OCI-M1 (cell line): ENCODE measurements at regions not wholly inside any gene's neighbourhood (a gene's known extent, or its start where the extent isn't known, plus 50 kb on each side); places are given as distances from the start of the nearest gene placed in this dataset.
"Not testable (repeated sequence)": the region's sequence is repeated elsewhere in the genome, so short reads cannot be mapped to it uniquely, and the experiment has no call there.

Experiments used
- DNase-seq: peaks from one replicate; lab custom pipeline; 2025; lab: John Stamatoyannopoulos, UW

DNA sequence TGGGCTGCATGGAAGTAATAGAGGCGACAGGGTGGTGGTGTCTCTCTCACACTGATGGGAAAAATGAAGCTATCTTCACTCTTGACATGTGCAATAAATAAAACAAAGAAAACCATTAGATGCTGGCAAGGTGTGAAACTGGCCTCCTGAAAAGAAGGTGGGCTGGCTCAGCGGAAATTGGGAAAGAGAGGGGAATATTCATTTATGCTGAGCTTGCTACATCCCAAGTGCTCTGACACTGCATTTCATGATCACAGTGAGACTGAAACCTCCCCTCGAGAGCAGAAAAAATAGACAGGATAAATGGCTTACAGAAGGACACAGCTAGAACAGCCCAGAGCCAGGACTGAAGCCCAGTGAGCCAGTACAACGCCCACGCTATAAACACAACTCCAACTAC lies 112.1 kb upstream of the SMLR1 start:
- no peak for DNase-seq

DNA sequence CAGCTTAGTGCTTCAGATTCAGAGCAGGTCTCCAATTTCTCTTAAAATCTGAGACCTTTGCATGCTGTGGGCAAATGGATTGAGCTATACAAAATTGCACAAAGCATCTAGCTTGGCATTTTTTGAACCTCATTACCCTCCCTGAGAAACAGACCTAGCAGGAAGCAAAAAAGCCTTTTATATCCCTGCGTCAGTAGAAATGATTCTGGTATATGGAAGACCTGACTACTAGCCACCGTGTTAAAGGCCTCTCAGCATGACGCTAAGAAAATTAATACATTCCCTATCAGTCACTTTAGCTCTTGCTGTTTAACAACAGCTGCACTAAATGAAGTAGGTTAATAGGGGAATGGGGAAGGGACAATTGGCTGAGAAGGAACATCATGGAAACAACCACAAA lies 110.7 kb upstream of the SMLR1 start:
- DNase-seq, result no peak

DNA sequence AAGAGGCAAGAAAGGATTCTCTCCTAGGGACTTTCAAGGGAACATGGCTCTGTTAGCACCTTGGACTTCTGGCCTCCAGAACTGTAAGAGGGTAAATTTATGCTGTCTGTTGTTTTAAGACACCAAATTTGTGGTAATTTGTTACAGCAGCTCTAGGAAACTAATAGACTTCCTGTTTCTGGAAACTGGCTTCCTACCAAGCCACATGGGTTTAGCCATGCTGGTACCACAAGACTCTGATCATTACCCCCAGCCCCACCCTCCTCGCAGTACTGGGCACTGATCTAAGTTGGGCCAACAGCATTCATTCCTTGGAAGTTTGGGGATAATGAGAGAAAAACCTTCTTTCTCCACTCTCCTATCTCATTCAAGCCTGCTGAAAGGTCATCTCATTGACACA lies 109.5 kb upstream of the SMLR1 start:
- DNase-seq, result peak; percentile 69

DNA sequence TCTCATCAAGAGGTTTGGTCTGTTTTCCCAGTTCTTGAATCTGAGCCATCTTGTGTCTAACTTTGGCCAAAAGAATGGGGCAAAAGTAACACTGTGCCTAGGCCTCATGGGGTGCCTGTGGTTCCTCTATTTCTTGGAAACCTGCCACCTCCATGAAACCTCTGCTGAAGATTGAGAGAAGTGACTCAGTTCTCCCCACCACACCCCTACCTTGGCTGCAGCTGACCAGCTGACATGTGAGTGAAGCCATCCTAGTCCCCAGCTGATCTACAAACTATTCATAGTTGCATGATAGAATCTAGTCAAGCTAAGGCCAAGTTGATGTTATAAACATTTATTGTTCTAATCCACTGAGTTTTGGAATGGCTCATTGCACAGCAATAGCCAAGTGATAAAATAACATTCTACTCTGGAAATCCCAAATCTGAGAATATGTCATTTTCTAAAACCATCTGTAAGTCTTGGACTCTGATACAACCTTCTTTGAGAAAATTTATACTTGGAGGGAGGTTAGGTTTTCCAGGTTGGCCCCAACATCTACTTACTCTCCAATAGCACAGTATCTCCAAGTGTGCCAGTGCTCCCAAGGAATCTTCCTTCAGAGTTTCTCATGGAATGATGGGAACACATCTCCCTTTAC lies 107.0 kb upstream of the SMLR1 start:
- no peak for DNase-seq

DNA sequence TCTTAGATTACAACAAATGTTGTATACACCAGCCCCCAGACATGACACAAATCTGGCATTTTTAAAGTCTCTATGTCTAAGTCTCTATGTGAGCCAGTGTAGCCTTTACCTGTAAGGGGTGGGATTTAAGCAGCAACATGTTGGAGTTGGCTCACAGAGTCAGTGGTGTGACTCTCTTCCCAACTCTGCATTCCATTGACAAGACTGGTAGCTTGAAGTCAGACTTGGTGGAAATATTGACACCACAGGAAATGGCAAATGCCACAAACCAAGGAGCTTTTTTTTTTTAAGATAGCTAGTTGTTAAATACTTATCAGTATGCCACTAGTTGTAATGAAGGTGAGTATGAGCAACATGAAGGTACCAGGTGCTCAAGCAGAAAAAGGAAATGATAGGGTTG lies 103.1 kb upstream of the SMLR1 start:
- no peak for DNase-seq

DNA sequence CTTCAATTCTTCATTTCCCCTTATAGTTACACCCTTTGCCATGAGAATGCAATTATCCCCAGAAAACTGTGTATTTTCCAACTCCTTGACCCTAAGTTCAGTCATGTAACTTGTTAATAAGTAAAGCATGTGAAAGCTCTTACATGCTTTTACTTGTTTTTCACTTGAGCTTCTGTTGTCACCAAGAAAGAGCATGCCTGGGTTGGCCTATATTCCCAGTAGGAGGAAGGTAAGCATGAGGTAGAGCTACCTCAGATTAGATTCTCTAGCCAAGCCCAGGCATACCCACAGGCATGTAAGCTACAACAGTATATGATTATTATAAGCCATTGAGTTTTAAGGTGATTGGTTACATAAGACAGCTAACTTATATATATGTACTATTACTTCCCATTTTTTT lies 101.7 kb upstream of the SMLR1 start:
- DNase-seq, result no peak

DNA sequence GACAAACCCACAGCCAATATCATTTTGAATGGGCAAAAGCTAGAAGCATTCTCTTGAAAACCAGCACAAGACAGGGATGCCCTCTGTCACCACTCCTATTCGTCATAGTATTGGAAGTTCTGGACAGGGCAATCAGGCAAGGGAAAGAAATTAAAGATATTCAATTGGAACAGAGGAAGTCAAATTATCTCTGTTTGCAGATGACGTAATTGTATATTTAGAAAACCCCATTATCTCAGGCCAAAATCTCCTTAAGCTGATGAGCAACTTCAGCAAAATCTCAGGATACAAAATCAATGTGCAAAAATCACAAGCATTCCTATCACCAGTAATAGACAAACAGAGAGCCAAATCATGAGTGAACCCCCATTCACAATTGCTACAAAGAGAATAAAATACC lies 99.1 kb upstream of the SMLR1 start:
- DNase-seq, result not testable (repeated sequence)

DNA sequence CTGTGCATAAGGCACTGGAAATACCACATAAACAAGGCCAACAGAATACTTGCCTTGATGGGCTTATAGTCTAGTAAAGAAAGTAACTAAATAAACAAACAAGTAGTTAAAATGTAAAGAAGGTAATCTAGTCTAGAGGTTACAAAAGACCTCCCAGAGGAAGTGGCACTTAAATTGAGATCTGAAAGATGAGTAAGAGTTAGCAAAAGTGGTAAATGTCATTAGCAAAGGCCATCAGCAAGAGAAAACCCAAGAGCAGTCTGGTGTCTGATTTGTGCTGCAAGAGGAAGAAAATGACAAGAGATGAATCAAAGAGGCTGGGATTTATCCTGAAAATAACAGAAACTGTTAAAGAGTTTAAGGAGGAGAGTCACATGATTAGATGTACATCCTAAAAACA lies 96.6 kb upstream of the SMLR1 start:
- DNase-seq, result no peak

DNA sequence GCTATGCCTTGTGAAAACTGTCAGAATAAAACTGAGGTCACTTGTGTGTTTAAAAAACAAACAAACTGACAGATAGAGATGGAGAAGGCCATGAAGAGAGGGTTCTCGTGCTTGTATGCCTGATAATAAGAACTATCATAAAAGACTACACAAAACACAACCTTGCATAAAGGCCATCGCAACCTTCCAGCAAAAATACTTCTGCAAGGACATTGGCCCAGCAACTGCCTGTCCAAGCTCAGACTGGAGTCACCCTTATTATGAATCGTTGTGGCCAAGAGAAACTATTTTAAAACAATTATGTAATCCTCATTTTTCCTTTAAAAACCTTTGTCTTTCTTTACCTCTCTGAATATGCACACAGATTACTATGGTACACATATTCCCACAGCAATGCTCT lies 93.0 kb upstream of the SMLR1 start:
- DNase-seq, result no peak

DNA sequence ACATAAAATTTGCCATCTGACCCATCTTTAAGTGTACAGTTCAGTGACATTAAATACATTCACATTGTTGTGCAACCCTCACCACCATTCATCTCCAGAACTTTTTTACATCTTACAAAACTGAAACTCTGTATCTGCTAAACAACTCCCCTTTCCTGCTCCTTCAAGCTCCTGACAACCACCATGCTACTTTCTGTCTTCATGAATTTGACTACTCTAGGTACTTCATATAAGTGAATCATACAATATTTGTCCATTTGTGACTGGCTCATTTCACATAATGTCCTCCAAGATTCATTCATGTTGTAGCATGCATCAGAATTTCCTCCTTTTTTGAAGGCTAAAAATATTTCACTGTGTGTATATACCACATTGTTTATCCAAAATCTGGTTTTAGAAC lies 86.9 kb upstream of the SMLR1 start:
- no peak for DNase-seq

DNA sequence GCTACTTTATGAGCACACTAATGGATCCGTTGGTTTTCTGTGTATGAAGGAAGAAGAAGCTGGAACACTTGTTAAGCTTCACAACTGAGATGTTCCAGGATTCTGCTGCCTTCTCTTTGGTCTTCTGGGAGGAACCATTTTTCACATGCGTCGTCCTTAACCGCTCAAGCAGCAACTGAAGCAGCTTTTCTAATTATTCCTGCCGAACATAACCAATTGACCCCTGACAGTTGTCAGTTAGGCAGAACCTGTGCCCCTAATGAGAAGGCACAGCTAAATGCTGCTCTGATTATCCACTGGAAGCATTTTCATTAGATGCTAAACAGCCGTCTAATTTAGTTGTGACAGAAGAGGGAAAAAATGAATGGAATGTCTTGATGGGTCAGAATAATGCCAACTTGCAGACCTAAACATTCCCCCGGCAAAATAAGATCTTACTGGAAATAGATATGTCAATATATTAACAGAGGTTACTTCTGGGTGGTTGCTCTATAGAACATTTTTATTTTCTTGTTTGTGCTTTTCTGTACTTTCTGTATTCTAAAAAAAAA lies 85.0 kb upstream of the SMLR1 start:
- DNase-seq, result no peak

DNA sequence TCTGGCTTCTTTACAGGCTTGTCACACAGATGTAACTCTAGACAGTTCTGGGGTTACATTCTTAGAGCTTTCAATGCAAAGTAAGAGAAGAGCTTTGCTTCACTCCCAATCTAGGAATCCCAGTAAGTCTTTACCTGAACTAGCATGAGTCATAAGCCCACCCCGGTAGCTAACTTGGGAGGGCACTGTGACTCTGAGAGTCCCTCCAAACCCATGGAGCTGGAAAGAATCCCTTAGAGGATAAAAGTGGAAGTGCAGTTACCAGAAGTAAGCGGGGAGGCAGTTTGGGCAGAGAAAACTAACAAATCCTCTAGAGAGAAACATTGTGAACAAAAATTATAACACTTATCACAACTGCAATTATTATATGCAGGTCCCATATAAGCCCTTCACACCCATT lies 84.0 kb upstream of the SMLR1 start:
- no peak for DNase-seq

DNA sequence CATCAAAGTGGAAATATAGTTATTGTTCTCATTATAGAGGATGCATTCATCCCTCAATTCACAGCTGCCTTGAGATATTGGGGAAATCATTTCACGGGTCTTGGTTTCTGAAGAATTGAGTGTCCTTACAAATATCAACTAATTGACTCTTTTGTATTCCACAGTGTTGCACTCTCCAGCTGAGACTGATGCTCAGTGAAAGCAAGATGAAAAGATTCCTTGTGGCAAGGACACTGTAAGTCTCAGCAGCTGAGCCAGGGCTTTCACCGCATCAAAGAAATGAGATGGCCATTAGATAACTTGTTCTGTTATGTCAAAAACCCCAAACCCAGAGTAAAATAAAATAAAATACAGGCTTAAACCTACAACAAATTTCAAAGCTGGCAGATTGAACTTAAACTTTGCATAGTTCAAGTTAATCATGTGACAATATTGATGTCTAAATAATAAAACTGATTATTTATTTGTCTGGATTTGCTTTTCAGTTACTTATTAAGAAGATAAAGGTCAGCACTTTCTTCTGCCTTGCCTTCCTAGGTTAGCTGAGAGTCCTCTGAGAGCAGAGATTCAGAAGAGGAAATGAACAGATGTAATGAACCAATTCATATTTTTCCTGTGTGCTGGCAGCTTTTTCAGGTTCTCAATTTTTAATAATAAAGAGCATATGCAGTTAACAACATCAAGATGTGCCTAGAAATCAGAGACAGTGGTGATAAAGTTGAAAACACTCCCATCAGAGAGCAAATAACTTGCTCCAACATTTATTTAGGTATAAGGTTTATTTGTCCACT lies 82.4 kb upstream of the SMLR1 start:
- no peak for DNase-seq

DNA sequence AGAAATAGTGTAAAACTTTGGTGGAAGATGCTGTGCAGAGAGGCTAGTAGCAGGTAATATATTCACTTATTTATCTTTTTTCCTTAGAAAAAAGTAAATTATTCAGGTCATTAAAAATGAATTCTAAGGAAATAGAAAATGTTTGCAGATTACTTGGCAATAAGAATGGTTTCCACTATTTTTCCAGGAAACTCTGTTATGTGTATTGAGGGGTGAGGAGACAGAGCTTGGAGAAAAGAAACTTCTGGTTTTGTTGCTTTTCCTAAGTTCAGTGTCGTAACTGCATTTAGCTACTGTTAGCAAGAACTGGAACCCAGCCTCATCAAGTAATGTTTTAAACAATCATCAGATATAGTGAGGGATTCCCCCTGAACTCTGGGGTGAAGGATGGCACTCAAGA lies 79.2 kb upstream of the SMLR1 start:
- DNase-seq, result no peak

DNA sequence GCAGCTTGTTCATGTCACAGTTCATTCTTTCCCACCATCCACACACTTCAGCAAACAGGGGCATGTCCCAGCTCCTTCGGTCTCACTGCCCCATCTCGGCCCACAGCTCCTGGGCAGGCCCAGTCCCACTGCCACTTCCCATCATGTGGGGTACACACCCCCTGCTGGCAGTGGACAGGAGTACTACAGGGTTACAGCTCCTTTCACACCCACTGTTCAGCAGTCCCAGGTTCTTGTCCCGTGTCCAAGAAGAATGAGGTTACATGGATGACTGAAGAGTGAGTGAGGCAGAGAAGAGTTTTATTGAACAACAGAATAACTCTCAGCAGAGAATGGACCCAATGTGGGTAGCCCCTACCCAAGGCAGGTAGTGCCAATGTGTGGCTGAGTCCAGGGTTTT lies 77.8 kb upstream of the SMLR1 start:
- peak; percentile 18 for DNase-seq

DNA sequence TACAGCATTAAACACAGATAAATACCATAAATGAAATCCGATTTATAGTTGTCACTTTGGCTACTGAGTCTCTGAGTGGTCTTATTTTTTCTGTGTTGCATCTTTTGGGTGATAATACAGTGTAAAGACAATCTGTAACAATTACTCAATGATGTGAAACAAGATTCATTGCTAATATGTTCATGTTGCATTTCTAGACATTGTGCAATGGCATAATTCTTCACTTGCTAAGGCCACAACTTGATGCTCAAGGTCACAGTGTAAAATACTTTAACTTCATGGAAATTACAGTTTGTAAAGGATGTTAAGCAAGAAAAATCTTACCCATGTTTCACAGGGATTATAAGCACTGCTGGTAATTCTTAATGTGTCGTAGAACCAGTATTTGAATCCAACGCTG lies 74.9 kb upstream of the SMLR1 start:
- DNase-seq, result no peak

DNA sequence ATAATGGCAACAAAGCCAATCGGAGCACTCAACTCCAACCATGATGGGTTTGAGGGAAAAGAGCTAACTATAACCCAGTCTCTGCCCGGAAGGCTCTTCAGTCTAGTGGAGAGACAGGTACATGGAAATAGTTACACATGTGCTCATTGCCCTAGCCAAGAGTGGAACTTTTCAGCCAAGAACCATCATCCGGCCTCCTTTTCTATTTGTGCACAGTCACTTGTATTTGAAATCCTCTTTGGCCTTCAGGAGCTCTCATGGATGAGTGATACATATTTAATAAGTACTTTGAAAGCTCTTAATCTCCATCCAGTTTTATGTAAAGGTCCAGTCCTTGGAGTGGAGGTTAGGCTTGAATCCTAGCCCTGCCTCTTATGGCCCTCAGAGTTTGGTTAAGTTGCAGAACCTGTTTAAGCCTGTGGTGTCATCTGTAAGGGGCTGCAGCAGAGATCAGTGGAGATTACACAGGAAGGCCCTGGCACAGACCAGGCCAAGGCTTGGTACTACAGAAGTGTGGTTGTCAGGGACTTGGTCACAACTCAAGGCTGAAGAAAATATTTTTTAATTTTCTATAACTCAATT lies 72.3 kb upstream of the SMLR1 start:
- no peak for DNase-seq

DNA sequence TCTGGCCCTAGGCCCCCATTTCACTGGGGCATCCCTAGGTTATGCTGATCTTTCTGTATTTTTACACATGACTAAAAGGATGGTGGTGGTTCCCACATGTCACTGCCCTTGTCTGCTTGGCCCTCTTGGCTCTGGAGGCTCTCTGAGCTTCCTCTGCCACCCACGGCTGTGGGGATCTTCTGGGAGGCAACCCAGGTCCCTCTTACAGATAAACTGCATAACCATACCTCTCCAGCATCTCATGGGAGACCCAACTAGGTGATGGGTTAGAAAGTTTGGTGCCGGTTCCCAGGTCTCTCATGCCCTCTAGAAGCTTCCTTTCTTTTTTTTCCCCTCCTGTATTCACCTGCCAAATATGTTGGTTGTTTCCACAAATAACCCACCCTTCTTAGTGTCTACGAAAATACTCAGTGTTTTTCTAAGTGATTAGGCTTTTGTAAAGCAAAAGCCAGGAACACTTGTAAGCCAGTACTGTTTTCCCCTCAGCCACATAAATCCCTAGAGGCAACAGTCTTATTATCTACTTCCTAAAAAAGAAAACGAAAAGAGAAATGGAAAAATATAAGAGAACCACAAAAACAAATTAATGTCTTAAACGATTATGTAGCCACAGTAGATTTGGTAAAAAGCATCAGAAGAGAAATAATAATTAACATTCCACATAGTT lies 71.7 kb upstream of the SMLR1 start:
- DNase-seq, result no peak

DNA sequence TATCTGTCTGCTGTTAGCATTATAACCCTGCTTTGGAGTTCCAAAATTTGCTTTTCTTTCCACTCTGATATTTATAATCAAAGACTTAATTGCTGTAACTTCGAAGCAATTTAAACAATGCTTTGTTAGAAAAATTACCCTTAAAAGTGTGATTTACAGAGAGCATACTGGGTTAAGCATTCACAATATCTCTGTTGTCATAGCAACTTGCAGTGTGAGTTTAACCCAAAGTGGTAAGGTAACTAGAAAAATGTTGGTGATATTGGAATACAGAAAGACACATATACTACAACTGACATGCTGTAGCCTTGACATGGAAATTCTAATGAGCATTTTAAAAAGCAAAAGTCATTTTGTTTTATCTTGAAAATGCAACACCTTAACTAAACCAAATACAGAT lies 70.4 kb upstream of the SMLR1 start:
- no peak for DNase-seq

DNA sequence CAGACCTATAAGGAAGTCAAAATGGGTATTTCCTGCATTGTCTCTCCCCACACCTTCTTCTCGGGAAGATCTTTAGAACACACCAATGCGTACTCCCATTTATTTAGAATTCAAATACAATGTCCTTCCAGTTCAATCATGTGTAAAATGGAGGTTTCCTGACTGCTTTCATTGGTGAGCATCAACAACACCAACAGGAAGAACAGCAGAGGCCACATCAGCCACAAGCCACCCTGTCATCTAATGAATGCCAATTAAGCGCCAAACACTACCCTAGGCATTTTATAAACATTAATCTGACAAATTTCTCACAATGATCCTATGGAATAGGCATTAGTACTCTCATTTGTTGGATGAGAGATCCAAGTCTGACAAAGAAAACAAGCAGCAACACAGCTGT lies 68.4 kb upstream of the SMLR1 start:
- DNase-seq, result no peak

DNA sequence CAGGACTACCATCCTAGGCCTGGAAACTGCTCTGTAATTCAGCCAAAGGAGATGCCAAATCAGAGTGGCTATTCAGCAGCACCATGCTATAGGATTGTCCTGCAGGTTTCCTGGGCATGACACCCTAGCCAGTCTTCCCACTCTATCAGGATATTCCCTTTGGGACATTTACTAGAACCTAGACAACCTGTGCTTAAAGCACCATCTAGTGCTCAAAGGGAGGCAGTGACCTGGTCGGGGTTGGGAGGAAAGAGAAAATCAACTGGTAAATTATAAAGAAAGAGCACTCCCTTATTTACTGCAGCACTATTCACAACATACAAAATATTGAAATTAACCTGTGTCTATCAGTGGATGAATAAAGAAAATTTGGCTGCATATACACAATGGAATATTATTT lies 67.2 kb upstream of the SMLR1 start:
- DNase-seq, result peak; percentile 22

DNA sequence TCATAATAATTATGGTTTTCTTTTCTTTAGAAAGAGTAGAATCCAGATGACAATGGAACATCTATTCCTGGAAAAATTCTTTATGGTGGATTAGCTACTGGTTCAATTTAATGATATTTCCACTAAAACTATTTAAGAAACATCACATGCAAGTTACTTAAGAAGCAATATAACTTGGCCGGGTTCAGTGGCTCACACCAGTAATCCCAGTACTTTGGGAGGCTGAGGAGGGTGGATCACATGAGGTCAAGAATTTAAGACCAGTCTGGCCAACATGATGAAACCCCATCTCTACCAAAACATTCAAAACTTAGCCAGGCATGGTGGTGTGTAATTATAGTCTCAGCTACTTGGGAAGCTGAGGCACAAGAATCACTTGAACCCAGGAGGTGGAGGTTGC lies 65.9 kb upstream of the SMLR1 start:
- DNase-seq, result no peak

DNA sequence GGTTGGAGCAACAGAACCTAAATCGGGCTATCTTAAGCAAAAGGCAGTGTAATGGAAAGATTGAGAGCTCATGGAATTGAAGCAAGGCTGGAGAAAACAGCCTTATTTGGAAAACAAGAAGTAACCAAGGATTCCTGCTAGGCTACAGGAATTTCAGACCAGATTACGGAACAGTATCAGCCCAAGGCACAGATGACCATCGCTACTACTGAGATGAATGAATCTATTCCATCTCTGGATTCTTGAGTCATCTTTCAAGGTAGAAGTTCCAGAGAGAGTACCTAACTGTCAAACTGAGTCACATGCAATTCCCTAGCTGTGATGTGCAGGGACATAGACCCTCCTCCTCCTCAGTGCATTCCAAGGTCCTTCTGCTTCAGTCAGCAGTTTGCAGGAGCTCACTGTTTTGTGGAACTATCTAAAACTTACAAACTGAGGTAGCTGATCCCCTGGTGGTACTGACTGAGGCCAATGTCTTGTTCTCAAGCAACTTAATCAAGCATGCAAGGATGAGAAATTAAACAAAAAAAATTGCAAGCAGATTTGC lies 62.0 kb upstream of the SMLR1 start:
- DNase-seq, result no peak
